HL-60 (cell line): ENCODE measurements at regions not wholly inside any gene's neighbourhood (a gene's known extent, or its start where the extent isn't known, plus 50 kb on each side); places are given as distances from the start of the nearest gene placed in this dataset.

Experiments
- GABPA ChIP-seq: IDR thresholded peaks from 2 replicates; pipeline ENCODE4 v1.6.1; 2012; ENCODE audit warnings: low read depth
- POLR2AphosphoS5 ChIP-seq: IDR thresholded peaks from 2 replicates; pipeline ENCODE4 v1.6.1; 2012; ENCODE audit warnings: low read depth
- SPI1 ChIP-seq: IDR thresholded peaks from 2 replicates; pipeline ENCODE4 v1.6.1; 2012; ENCODE audit warnings: low read depth, mild to moderate bottlenecking, borderline replicate concordance
- TF ChIP-seq, protein P1 (sequence below): IDR thresholded peaks from one replicate; pipeline ENCODE4 v1.5.1; 2011; ENCODE audit warnings: low read length, control low read depth, inconsistent platforms; ENCODE audit not compliant: insufficient read depth
- TF ChIP-seq, protein P2 (sequence below): IDR thresholded peaks from 2 replicates; pipeline ENCODE4 v1.6.1; 2012; ENCODE audit warnings: low read depth; ENCODE audit not compliant: insufficient replicate concordance

DNA sequence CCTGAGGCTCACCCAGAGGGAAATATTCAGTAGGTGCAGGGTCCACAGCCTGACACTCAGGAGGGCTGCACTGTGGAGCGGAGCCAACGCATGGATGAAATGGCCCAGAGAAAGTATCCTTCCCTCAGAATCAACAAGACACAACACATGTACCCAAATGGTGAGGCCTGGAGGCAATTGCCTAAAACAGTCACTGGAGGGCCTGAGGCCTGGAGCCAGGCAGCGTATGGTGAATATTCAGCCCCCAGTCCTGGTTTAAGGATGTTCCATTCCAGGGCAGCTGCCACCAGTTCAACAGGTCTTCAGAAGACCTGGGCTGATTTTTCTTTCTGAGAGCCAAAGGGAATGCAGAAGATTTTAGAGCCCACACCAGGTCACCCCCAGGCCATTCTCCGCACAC, 264.8 kb downstream of the INSC start:
- TF ChIP-seq, protein P1, sequence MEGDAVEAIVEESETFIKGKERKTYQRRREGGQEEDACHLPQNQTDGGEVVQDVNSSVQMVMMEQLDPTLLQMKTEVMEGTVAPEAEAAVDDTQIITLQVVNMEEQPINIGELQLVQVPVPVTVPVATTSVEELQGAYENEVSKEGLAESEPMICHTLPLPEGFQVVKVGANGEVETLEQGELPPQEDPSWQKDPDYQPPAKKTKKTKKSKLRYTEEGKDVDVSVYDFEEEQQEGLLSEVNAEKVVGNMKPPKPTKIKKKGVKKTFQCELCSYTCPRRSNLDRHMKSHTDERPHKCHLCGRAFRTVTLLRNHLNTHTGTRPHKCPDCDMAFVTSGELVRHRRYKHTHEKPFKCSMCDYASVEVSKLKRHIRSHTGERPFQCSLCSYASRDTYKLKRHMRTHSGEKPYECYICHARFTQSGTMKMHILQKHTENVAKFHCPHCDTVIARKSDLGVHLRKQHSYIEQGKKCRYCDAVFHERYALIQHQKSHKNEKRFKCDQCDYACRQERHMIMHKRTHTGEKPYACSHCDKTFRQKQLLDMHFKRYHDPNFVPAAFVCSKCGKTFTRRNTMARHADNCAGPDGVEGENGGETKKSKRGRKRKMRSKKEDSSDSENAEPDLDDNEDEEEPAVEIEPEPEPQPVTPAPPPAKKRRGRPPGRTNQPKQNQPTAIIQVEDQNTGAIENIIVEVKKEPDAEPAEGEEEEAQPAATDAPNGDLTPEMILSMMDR = no peak
- no peak for TF ChIP-seq POLR2AphosphoS5
- TF ChIP-seq SPI1 = no peak
- TF ChIP-seq, protein P2, sequence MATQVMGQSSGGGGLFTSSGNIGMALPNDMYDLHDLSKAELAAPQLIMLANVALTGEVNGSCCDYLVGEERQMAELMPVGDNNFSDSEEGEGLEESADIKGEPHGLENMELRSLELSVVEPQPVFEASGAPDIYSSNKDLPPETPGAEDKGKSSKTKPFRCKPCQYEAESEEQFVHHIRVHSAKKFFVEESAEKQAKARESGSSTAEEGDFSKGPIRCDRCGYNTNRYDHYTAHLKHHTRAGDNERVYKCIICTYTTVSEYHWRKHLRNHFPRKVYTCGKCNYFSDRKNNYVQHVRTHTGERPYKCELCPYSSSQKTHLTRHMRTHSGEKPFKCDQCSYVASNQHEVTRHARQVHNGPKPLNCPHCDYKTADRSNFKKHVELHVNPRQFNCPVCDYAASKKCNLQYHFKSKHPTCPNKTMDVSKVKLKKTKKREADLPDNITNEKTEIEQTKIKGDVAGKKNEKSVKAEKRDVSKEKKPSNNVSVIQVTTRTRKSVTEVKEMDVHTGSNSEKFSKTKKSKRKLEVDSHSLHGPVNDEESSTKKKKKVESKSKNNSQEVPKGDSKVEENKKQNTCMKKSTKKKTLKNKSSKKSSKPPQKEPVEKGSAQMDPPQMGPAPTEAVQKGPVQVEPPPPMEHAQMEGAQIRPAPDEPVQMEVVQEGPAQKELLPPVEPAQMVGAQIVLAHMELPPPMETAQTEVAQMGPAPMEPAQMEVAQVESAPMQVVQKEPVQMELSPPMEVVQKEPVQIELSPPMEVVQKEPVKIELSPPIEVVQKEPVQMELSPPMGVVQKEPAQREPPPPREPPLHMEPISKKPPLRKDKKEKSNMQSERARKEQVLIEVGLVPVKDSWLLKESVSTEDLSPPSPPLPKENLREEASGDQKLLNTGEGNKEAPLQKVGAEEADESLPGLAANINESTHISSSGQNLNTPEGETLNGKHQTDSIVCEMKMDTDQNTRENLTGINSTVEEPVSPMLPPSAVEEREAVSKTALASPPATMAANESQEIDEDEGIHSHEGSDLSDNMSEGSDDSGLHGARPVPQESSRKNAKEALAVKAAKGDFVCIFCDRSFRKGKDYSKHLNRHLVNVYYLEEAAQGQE = no peak
- TF ChIP-seq GABPA = no peak
